DMS114 treated with DMSO at 0.1 percent for 48 hours (cell line): ENCODE measurements at regions not wholly inside any gene's neighbourhood (a gene's known extent, or its start where the extent isn't known, plus 50 kb on each side); places are given as distances from the start of the nearest gene placed in this dataset.

ENCODE experiments used
- DNase-seq: peaks from one replicate; lab custom pipeline; 2025; ENCODE audit not compliant: unreplicated experiment; lab: John Stamatoyannopoulos, UW

DNA sequence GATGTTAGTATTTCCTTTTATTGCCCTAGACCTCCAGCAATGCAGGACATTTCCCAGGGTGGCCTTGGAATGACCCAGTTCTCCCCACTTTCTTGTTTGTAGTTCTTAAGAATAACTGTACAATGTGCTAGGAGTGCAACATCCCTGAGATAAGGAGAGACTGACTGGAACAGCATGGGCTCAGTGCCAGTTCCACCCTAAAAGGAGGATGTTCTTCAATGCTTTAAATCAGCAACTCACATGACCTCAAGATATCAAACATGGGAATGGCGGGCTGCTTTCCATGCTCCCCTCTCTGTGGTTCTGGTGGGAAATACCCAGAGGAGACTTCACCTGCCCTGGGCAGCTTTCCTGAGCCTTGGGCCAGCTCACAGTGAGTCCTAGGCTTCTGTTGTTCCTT, 766.9 kb upstream of the FBXO33 start:
- DNase-seq: no peak

DNA sequence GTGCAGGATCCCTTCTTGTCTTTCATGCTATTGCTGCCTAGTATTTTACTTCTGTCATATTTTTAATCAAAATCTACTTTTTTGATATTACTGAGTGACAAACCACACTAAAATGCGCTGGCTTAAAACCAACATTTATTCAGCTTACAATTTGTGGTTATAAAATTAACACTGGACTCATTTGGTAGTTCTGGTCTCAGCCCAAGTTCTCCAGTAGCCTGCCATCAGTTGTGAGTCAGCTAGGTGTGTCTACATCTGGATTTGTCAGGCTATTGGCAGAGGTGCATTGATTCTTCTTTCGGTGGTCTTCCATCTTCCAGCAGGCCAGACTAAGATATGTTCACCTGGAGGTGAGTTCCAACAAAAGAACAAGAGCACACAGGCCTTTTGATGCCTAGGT, 765.1 kb upstream of the FBXO33 start:
- no peak for DNase-seq

DNA sequence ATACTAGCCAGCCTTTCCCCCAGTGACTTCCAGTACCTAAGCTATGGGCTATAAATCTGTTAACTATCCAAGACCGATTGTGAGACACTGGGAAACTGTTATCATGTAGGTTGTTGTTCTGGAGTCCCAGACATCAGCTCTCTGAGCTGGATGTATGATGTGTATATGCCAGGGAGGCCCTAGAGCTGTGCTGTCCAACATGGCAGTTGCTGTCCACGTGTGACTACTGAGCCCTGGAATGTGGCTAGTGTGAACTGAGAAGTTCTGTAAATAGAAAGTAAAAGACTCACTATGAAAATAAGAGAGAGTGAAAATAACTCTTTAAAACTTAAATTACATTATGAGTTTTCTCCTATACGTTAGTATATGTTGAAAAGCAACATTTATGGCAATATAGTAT, 755.8 kb upstream of the FBXO33 start:
- no peak for DNase-seq

DNA sequence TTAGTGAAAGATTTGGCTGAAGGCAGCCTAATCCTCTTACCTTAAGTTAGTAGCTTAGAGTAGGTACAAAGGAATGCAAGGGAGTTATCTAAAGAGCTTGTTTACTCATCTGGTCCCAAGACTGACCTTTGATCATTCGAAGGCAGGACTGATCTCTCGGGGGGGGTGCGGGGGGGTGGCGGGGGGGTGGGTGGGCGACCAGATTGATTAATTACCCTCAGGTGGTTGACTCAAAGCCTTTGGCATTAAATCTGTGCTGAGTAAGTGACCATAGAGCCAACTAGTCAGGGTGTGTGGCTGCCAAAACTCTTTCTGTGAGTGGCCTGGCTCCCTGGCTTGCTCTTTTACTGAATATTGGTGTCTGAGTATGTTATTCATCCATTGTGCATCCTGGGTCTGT, 731.9 kb upstream of the FBXO33 start:
- DNase-seq: no peak

DNA sequence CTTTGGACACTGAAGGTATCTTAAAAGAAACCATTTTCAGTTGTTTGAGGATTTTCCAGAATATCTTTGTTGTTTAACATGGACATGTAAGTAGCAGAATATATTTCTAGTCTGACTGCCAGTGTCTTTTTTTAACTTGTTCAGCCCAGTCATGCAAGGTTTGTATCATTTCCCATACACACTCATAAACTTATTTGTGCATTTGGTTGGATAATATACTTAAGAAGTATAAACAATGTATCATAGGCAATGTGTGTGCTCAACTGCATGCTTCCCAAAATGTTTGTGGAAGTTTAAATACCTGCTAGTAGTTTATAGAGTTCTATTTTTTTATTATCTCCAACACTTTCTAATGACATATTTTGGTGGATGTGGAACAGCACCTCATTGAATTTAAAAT, 707.4 kb upstream of the FBXO33 start:
- no peak for DNase-seq

DNA sequence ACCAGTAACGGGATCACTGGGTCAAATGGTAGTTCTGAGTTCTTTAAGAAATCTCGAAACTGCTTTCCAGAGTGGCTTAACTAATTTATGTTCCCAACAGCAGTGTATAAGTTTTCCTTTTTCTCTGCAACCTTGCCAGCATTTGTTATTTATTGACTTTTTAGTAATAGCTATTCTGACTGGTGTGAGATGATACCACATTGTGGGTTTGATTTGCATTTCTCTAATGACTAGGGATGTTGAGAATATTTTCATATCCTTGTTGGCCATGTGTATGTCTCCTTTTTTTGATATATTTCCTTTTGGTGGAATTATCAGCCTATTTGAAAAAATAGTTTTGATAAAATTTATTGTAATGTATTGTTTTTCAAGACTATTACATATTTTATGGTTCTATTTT, 701.2 kb upstream of the FBXO33 start:
- no peak for DNase-seq

DNA sequence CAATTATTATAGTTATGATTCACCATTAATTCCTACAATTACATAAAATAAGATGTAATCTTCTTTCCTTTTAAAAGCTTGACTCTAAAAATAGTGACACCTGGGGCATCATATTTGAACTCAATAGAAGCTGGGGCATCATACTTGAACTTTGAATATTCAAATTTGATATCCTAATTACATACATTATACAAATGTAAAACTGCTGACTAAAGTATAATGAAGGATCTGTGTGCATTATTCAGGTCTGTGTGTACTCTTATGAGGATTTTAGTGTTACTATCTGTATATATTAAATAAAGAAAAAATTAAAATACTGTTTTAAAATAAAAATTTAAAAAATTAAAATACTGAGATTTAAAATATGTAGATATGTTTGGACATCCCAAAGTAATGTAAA, 696.9 kb upstream of the FBXO33 start:
- DNase-seq: no peak

DNA sequence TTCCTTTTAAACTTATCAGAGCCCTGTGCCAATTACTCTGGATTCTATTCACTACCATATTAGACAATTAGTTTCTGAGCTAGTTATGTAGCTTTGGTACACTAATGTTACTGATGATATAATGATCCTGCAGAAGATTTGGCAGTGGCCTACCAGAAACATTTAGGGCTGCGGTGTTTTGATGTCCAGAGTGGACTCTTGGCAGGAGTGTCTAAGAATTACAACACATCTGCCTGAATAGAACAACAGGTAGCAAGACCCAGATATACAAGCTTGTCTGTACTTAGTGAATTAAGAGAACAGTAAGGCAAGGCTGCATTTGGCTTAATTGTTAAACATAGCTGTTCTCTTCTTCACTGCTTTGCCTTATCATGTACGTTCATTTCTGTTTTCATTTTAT, 691.6 kb upstream of the FBXO33 start:
- DNase-seq: no peak

DNA sequence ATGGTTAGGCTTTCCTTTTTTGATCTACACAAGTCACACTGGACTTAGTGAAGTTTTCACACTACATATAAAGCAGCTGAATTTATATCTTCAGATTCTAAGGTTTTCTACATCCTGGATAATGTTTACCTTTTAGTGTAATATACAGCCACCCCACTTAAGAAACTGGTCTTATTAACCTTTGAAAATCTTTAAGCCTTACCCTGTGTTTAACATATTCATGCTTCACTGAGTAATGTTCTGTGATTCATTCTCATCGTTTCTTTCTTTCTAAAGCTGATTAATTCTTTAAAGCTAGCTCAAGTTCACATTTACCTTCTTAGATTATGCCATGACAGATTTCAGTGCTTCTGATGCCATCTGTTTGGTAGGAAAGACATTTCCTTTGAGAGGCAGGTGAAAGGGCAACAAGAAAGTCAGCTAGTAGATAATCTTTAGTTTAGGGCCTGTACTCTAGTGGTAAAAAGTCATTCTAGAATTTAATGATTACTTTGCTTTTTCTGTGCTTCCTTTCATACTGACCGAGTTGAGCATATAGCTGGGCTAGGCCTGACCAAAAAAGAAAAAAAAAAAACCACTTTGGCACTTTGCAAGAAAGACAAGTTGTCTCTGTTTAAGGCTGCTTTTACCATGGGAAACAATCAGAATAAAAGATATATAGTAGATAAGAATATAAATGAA, 690.9 kb upstream of the FBXO33 start:
- no peak for DNase-seq

DNA sequence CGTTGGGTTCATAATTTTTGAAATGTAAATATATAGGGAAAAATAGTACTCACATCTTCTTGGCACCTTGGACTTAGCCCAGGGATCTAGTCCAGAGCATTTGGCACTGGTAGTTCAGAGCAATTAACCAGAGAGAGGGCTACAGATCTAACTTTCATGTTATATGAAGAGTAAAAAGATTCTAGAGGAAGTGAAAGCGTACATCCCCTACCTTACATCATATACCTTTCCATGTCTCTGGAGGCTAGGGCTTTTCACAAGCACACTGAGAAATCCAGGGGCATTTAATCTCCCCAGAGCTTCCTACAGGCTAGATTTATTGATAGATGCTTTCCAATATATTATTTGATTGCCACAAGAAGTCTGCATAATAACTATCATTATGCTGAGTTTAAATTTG, 687.5 kb upstream of the FBXO33 start:
- no peak for DNase-seq

DNA sequence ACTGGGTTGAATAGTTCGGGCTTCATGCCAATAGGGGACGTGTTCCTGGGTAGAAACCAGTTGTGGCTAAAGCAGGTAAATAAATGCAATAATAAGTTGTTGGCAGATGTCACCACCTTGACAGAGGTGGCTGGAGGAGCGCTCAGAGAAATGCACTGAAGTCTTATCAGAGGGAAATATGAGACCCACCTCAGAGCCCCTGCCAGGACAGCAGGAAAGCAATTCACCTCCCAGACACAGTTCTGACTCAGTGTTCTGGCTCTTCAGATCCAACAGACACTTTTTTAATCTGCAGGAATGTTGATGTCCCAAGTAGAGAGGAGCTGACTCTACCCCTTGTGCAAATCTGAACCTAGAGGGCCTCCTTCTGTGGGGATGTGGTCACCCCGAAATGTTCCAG, 687.1 kb upstream of the FBXO33 start:
- no peak for DNase-seq

DNA sequence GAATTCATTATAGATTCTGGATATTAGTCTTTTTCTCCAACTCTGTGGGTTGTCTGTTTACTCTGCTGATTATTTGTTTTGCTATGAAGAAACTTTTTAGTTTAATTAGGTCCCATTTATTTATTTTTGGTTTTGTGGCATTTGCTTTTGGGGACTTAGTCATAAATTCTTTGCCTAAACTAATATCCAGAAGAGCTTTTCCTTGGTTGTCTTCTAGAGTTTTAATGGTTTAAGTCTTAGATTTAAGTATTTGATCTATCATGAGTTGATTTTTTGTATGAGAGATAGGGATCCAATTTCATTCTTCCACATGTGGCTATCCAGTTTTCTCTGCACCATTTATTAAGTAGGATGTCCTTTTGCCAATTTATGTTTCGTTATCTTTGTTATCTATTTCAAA, 683.4 kb upstream of the FBXO33 start:
- DNase-seq: no peak

DNA sequence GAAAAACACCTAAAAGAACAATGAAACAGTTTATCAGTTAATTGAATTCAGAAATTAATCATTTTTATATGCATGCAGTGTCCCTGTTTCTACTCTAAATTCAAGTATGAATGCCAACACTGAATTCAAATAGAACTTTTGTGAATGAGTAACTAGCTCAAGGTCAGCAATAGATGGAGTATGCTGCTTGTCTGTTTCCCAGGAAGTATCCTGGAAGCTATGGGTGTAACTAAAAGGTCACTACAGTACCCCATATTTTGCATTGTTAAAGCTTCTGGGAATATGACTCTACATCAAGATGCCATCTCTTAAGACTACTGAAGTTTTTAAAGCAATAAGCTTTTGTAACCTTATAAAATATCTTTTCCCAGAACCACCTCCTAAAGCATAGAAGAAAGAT, 681.4 kb upstream of the FBXO33 start:
- no peak for DNase-seq

DNA sequence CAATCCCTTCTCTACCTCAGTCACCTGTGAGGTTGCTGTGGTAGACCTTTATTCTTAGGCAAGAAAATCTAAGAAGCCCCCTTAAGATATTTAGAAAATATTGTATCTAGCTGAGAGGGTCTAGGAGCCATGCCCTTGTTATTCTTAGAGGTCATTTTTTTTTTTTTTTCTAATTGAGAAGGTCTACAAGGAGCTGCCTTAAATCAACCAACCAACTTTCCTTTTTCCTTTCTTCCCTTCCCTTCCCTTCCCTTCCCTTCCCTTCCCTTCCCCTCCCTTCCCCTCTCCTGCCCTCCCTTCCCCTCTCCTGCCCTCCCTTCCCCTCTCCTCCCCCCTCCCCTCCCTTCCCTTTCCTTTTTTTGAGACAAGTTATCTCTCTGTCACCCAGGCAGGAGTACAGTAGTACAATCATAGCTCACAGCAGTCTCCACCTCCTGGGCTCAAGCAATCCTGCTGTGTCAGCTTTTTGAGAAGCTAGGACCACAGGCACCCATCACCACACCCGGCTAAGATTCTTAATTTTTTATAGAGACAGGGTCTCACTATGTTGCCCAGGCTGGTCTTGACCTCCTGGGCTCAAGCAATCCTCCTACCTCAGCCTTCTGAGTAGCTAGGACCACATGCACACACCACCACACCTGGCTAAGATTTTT, 668.4 kb upstream of the FBXO33 start:
- no peak for DNase-seq

DNA sequence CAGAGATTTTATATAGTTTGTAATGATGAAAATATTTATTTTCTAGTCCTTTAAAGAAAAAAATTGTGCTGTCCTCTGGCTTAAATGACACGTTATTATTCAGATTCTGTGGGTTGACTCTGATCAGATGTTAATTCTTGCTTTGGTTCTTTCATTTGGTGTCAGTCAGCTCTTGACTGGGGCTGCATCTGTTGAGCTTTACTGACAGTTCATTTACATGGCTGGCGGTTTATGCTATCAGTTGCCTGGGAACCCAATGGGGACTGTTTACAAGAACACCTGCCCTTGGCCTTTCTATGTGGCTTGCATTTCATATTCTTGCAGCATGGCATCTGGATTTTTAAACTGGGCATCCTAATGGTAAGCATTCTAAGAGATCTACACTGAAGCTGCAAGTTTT, 667.1 kb upstream of the FBXO33 start:
- DNase-seq: no peak

DNA sequence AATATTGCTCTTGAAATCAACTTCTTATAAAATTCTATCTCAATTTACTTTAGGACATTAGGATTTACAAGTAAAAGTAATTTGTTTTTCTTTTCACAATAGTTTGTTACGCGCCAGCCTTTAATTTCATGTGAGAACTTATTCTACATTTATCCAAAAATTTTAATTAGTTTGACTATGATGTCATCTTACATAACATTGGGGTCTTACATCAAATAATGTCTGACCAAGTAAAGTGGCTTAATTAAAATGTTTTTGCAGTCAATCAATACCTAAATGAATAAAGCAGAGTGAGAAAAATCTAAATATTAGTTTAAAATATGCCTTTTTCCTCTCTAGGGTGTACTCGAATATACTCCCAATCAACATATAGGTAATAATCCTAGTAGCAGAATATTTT, 666.2 kb upstream of the FBXO33 start:
- no peak for DNase-seq

DNA sequence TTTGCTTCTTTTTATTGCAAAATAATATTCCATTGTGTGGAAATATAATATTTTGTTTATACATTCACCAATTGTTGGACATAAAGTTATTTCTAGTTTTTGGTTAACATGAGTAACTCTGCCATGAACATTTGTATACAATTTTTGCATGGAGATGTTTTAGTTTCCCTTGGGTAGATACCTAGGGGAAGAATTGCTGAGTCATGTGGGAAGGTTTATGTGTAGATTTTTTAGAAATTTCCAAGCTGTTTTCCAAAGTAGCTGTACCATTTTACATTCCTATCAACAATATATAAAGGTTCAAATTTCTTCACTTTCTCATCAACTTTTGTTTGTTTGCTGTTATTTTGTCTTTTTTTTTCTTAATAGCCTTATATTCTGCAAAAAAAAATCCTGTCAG, 664.7 kb upstream of the FBXO33 start:
- DNase-seq: no peak

DNA sequence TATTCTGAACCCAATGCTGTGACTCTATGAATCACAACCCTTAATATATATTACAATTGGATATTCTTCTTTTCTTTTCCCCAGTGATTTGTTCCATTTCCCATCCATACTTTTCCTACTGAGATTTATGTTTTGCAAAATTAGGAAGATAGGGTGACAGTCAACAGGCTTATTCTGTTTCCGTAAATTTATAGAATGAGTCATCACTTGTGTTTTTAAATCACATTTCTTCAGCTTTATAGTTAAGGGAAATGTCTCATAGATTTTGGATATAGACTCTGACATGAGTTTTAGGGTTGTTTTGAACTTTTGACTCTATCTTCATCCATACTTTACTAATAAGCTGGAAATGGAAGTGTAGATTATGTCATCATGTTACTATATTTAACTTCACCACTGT, 661.6 kb upstream of the FBXO33 start:
- DNase-seq: no peak

DNA sequence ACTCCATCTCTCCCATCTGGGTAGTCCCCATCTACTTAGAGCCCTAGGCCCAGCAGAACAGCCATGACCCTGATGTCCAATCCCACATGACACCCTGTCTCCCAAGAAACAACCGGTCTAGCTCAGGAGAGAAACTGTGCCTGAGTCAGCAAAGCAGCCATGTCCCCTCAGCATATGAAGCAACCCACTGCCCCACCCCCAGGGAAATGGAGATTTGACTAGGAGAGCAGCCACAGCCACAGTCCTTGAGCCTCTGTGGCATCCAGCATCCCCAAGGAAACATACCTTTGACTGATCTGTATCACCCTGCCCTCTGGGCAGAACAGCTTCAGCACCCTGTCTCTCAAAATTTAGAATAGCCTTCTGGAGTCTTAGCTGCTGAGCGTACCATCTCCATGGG, 641.9 kb upstream of the FBXO33 start:
- no peak for DNase-seq

DNA sequence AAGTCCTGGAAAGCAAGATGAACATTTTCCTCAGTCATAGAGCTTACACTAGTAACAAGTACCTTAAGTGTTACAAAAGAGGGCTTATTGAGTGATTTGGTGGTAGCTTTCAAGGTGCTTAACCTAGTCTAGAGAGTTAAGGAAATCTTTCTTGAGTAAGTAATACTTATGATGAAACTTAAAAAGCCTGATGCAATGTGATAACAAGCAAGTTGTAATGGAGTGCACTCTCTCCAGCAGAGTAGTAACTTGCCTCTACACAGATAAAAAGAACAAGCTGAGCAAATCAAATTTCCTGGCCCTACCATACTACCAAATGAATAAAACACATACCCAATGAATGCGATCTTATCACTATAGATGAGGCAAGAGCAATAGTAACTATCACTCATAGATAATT, 639.9 kb upstream of the FBXO33 start:
- DNase-seq: no peak

DNA sequence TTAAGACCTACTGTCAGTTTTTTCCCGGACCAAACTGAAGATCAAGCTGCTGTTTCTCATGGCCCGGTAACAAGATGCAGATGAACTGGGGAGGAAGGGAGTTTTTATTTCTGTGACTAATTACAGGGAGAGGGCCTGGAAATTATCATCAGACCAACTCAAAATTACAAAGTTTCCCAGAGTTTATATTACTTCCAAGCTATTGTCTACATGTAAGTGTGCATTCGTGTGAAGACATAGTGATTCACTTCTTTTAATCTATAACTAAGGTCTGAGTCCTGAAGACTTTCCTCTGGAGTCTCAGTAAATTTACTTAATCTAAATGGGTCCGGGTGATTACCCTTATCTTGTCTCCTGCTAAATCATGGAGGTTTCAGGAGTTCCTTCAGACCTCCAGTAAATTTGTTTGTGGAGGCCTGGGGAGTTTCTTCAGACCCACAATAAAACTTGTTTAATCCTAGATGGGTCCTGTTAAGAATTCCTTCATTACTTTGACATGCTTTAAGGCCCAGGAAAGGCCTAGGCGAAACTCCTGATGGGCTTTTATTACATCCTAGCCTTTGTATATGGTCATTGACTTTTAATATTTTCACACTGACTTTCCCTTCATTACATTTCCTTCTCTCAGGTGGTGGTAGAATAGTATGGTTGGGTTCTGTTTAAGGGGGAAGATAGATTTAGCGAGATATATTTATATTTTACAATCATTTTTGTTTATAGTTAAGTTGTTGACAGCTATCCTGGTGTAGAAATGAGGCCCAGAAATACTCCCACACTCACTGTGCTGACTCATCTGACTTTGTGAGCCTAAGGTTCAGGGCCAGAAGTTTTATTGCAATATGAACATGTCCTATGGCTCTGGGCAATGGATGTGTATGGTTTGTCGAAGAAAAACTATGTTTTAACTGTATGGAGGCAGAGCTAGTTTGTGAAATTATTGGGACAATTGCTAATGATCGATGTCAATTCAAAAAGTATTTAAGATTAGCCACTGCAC, 627.0 kb upstream of the FBXO33 start:
- no peak for DNase-seq

DNA sequence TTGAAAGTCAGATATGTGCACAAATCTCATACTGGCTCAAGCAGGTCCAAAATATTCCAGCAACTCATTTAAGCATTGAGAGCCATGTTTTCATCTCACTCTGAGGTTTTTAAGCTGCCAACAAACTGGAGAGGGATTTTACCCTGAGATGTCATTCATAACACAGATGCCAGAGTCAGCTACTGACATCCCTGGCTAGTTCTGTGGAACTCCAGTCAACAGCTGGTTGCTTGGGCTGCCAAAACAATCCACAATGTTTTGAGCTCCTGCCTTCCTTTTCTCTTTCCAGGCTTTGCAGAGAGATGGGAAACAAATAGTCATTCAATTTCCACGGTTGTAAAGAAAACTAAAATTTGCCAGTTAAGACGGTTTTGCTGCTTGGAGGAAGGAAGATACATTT, 621.2 kb upstream of the FBXO33 start:
- no peak for DNase-seq
